ENCODE measurements at regions not wholly inside any gene's neighbourhood (a gene's known extent, or its start where the extent isn't known, plus 50 kb on each side); places are given as distances from the start of the nearest gene placed in this dataset.

DNA sequence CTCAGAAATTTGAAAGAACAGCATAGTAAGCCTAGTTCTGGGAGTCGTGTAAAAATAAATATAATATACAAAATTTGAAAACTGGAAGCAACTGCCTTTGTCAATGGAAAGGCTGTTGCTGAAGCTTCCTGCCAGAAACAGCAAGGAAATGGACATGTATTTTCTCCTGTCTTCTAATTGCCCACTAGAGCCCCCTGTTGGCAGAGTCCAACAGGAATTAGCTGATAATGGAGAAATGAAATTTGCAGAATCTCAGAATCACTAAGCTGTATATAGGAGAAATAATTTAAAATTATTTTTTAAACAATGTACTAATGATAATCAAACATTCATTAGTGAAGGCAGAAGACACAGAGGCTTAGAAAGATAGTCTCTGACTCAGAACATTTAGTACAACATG, 414.8 kb downstream of the SLC6A15 start:
- TF ChIP-seq, protein P1, sequence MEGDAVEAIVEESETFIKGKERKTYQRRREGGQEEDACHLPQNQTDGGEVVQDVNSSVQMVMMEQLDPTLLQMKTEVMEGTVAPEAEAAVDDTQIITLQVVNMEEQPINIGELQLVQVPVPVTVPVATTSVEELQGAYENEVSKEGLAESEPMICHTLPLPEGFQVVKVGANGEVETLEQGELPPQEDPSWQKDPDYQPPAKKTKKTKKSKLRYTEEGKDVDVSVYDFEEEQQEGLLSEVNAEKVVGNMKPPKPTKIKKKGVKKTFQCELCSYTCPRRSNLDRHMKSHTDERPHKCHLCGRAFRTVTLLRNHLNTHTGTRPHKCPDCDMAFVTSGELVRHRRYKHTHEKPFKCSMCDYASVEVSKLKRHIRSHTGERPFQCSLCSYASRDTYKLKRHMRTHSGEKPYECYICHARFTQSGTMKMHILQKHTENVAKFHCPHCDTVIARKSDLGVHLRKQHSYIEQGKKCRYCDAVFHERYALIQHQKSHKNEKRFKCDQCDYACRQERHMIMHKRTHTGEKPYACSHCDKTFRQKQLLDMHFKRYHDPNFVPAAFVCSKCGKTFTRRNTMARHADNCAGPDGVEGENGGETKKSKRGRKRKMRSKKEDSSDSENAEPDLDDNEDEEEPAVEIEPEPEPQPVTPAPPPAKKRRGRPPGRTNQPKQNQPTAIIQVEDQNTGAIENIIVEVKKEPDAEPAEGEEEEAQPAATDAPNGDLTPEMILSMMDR (IDR thresholded peaks at IDR 0.05; ENCODE audit: low read length) = peak; percentile 29
- no peak for TF ChIP-seq EZH2 (IDR thresholded peaks at IDR 0.05; ENCODE audit: borderline replicate concordance, low read length)
